HG02970 (cell line): ENCODE measurements at regions not wholly inside any gene's neighbourhood (a gene's known extent, or its start where the extent isn't known, plus 50 kb on each side); places are given as distances from the start of the nearest gene placed in this dataset.
"Not testable (repeated sequence)": the region's sequence is repeated elsewhere in the genome, so short reads cannot be mapped to it uniquely, and the experiment has no call there.

Experiments used
- ATAC-seq: cut with Tn5 transposase; IDR thresholded peaks from one replicate; pipeline ENCODE4 v1.9.1; 2021; ENCODE audit warnings: mild to moderate bottlenecking, moderate library complexity, moderate number of reproducible peaks; ENCODE audit not compliant: unreplicated experiment, low FRiP score

DNA sequence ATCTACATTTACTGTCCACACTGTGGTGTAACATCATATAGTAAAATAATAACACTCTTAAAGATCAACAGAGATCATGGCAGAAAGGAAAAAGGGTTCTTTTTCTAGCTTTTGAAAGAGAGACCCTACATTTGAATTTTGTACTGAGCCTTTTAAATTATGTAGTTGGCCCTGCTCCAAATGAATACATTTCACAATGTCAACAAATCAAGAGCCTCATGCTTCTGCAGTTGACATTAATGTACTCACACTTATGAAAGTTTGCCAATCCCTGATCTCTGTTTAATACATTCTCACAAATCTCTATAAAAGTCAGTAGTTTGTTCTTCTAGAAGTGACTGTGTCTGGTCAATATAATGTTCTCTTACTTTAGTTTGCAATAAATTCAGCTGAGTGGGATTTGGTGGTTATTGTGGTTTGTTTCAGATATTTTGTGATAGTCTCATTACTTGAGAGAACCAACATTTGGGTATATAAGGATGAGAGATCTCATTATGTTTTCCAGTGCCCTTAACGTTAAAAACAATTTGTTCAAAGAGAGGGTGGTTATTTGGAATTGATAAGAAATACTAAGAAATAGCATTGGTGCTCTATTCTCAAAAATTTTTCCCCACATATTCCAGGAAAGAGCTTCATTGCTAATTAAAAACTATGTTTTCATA, 277.8 kb upstream of the FTMT start:
- no peak for ATAC-seq

DNA sequence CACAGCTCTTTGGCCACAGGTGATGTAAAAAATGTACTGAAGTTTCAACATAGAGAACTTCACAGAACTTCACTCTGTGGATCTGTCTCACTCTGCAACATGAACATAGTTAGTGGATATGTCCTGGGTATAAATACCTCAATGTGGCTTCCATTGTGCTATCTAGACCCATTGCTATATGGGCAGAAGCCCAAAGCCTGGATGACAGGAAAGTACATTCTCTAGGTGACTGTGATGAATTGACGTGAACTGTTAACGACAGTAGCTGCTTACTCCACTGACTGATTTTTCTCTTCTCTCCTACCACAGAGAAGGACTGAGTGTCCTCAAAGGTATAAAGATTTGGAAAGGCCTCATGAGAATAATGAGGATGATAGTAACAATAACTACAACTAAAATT, 270.1 kb upstream of the FTMT start:
- ATAC-seq = no peak

DNA sequence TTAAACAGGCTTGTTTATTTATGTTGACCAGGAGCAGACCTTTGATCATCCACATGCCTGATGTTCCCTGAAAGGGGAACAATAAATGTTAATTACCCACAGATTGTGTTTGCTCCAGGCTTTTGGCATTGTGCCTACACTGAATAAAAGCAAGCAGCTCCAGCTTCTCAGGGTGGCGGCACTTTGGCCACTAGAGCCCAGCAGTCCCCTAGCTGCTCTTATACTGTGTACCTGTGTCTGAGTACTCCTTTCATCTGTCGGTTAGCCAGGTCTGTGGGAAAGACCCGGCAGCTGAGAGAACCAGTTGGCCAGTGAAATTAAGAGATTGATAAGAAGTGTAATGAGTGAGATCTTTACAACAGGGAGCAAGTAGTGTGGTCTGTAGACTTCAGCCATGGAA, 254.8 kb upstream of the FTMT start:
- ATAC-seq = no peak

DNA sequence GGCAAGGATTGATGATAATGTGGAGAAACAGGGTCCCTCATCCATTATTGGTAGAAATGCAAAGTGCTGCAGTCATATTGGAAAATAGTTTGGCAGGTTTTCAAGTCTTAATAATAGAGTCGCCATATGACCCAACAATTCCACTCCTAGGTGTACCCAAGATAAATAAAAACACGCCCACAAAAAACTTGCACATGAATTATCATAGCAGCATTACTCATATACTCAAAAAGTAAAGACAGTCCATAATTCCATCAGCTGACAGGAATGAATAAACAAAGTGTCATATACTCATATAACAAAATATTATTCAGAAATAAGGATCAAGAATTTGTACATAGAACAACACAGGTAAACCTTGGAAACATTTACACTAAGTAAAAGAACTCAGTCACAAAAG, 242.9 kb upstream of the FTMT start:
- no peak for ATAC-seq

DNA sequence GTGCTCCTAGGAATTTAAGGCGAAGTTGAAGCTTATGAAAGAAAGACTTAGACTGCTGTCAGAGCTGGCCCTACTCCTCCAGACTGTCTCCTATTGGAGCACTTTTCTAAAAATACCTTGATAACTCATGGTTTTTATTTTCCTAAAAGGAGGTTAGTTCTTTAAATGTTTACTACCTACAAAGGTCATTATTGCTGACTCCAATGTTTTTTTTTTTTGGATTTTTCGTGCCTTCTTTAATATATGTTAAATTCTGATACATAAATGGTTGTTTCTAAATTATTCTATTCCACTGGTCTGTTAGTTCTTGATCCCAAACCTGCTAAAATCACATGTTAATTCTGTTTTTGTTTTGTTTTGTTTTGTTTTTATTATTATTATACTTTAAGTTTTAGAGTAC, 227.6 kb upstream of the FTMT start:
- no peak for ATAC-seq

GRCh38 chr5:121628783-121629182, 222.9 kb upstream of the FTMT start:
- ATAC-seq = no peak

DNA sequence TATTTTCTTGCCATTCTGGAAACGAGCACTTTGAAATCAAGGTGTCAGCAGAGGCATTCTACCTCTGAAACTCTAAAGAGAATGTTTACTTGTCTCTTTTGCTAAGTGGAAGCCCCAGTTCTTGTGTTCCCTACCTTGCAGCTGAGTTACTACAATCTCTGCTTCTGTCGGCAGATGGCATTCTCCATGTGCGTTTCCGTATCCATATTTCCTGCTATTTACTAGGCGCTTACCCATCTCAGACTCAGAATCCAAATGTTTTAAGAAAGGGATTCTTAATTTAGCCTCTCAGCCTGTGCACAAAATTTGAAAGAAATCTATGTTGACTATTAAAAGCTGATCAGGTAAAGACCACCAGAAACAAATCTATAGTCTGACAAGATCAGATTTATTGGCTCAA, 221.3 kb upstream of the FTMT start:
- ATAC-seq = no peak

GRCh38 chr5:121634946-121635345, 216.7 kb upstream of the FTMT start:
- ATAC-seq = no peak

GRCh38 chr5:121638126-121638525, 213.6 kb upstream of the FTMT start:
- ATAC-seq = no peak

DNA sequence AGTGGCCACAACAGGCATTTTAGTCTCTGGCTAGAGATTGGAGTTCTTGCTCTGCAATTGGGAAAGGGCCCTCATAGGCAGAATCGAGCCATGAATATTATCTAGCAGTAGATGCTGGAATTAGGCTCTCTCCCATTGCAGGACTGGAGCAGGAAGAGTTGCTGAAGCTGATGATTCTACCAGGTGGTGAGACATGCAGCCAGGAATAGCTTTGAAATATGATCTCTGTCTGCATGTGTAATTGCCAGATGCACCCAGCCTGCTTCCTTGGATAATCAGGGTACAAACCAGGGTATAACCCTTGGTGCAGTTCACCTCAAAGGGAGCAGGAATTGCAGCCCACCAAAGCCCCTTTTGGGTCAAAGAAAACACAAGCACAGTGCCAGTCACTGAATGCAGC, 211.4 kb upstream of the FTMT start:
- ATAC-seq = no peak

DNA sequence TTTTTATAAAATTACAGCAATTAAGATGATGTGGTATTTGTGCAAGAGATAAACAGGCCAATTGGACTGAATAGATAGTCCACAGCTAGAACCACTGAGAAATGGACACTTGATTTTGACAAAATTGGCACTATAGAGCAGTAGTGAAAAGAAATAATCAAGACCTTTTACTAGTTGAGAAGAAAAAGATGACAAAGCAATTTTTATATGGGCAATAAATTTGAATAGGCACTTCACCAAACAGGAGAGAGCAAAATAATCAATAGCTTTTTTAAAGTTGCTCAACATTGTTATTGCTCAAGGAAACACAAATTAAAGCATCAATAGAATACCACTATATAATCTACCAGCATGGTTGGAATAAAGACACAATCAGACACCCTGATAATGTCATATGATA, 193.5 kb upstream of the FTMT start:
- ATAC-seq = no peak

DNA sequence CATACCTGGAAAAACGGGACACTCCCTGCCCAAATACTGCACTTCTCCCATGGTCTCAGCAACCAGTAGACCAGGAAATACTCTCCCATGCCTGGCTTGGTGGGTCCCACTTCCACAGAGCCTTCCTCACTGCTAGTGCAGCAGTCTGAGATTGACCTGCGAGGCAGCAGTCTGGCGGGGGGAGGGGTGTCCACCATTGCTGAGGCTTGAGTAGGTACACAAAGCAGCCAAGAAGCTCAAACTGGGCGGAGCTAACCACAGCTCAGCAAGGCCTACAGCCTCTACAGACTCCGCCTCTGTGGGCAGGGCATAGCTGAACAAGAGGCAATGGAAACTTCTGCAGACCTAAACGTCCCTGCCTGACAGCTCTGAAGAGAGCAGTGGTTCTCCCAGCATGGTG, 191.5 kb upstream of the FTMT start:
- ATAC-seq = no peak

- not testable (repeated sequence) for ATAC-seq
These were observed 186.1 kb upstream of the FTMT start for GRCh38 chr5:121665542-121665941.

DNA sequence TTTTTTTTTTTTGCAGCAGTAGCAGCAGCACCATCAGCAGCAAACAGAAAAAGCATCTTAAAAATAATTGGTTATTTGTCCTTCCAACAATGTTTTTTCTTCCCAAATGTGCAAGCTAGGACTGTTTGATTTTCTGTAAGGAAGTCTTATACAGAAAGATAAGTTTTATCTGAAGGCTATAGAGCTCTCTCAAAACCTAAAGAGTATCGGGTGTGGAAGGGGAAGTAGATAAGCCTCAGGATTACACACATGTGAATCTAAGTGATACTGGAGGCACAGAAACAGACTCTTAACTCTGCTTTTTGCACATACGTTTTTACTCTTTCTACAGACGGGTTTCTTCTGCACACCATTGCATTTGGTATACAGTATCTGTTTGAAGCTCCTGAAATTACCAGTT, 184.4 kb upstream of the FTMT start:
- ATAC-seq = no peak

DNA sequence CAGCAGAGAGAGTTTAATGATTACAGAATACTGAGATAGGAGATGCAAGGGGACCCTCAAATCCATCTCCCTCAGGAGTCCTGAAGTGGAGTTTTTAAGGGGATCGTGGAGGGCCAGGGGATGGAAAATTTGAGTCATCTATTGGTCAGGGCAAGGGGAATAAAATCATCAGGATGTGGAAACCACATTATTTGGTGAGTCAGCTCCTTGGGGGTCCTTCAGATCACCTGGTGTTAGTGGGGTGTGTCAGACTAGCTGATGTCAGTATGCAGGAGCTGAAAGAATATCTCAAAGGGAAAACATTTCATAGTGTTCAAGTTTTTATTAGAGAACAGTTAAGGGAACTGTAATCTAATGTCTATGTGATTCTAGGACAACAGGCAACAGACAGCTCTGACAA, 183.0 kb upstream of the FTMT start:
- no peak for ATAC-seq

- no peak for ATAC-seq
These were observed 180.1 kb upstream of the FTMT start for GRCh38 chr5:121671624-121672023.

DNA sequence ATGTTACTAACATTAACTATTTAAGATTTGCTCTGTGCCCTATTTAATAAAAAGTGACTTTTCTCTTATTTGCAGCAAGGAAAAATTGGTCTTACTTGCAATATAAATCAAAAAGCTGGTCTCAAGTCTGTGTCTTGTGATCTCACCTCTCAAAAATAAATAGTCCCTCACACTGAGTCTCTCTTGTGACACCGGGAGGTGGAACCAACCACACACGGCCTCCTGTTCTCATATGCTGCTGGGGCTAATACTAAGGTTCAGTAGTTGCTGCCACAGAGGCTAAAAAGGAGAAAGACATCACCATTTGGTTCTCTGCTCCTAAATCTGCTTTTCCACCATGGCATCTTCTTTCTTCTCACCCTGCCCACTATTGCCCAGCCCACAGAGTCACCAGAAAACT, 175.8 kb upstream of the FTMT start:
- no peak for ATAC-seq

- no peak for ATAC-seq
These were observed 170.3 kb upstream of the FTMT start for GRCh38 chr5:121681229-121681855.

DNA sequence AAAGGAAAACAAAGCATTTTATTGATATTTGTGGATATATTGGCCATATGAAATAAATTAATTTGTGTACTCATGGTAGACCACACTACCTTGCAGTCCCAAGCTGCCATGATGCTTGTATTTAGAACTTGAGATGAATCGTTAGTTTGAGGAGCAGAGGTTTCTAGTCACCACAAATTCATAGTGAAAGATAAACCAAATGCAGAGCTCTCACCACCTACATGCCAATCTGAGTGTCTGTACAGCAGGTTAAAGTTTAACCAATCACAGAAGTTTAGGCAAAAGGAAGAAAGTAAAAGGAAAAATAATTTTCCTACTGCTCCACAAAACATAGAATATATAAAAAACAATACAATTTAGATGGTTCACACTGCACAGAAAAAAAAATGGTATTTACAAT, 163.6 kb upstream of the FTMT start:
- ATAC-seq = no peak

DNA sequence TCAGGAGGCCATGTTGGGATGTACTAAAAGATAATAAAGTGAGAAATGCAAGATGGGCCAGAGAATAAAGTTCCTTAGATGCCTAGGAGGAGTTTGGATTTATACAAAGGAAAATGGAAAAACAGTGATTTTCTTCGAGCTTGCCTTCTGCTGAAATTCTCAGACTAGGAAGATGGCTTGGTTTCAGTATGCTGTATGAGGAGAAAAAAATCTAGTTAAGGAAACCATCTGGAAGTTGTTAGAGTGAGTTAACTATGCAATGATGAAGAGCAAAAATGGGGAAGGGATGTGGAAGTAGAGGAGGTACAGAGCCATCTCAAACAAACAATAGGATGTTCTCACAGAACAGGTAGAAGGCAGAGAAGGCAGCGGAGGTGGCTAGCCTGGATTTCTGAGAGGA, 162.9 kb upstream of the FTMT start:
- ATAC-seq = no peak

- no peak for ATAC-seq
These were observed 160.2 kb upstream of the FTMT start for GRCh38 chr5:121691478-121691877.

GRCh38 chr5:121692158-121692557, 159.5 kb upstream of the FTMT start:
- ATAC-seq = no peak

- ATAC-seq = no peak
These were observed 157.8 kb upstream of the FTMT start for GRCh38 chr5:121693864-121694263.
